H1 (cell line): ENCODE measurements at regions not wholly inside any gene's neighbourhood (a gene's known extent, or its start where the extent isn't known, plus 50 kb on each side); places are given as distances from the start of the nearest gene placed in this dataset.
A peak's percentile ranks its signal among the peaks of the same experiment; 100 is the strongest.

ENCODE experiments used
- CTCF ChIA-PET: fragments of 300-600 bp; sonication (Branson Sonifier 250); formaldehyde crosslinking; loops from one replicate; lab custom pipeline; 2021; ENCODE audit not compliant: partially characterized antibody; lab: Charles Lee
- POLR2A ChIA-PET: fragments of 300-600 bp; sonication (Branson Sonifier 250); formaldehyde crosslinking; loops from one replicate; lab custom pipeline; 2021; ENCODE audit warnings: inconsistent platforms; ENCODE audit not compliant: partially characterized antibody; lab: Charles Lee
- DNase-seq, 2 experiments: peaks; one replicate each; pipeline versions ENCODE4 v3.0.0 to v3.0.0-alpha.2; 2010 to 2022; ENCODE audit warnings: low spot score in 2 of 2, low read depth in 1 of 2, mixed read lengths in 1 of 2
- FAIRE-seq: peaks from 2 replicates; lab custom pipeline; 2011; peaks lifted over from hg19 to GRCh38; lab: Jason Lieb, UNC
- H2AFZ ChIP-seq: 2 replicates; pipeline ENCODE4 v1.8.1; 2012; ENCODE audit warnings: low read length, inconsistent platforms
- H2AK5ac ChIP-seq: 2 replicates; pipeline ENCODE4 v1.6.1; 2013; ENCODE audit warnings: low read depth, low read length
- H2BK120ac ChIP-seq: replicated peaks from 2 replicates; pipeline ENCODE3; 2013; ENCODE audit warnings: low read depth, low read length, inconsistent platforms
- H2BK12ac ChIP-seq: 2 replicates; pipeline ENCODE4 v1.6.1; 2013; ENCODE audit warnings: low read depth, low read length
- H2BK15ac ChIP-seq: 2 replicates; pipeline ENCODE4 v1.6.1; 2013; ENCODE audit warnings: low read length
- H2BK20ac ChIP-seq: 2 replicates; pipeline ENCODE4 v1.6.1; 2013; ENCODE audit warnings: low read length
- H2BK5ac ChIP-seq: 2 replicates; pipeline ENCODE4 v1.6.1; 2013; ENCODE audit warnings: low read depth, low read length
- H3K14ac ChIP-seq: 2 replicates; pipeline ENCODE4 v1.6.1; 2013; ENCODE audit warnings: inconsistent platforms; ENCODE audit not compliant: insufficient read length
- H3K18ac ChIP-seq: 2 replicates; pipeline ENCODE4 v1.6.1; 2013; ENCODE audit warnings: low read length; ENCODE audit errors: extremely low read depth
- H3K23ac ChIP-seq: 2 replicates; pipeline ENCODE4 v1.6.1; 2013; ENCODE audit warnings: inconsistent platforms; ENCODE audit not compliant: insufficient read length
- H3K23me2 ChIP-seq: 2 replicates; pipeline ENCODE4 v1.6.1; 2013; ENCODE audit warnings: low read depth, low read length
- H3K27ac ChIP-seq: 2 replicates; pipeline ENCODE4 v1.6.1; 2011; ENCODE audit warnings: low read depth, low read length, inconsistent platforms
- H3K27me3 ChIP-seq, 4 experiments: replicated peaks in 1 of 4; 1 replicate in 1 of 4; 2 replicates in 3 of 4; pipeline versions ENCODE4 v1.6.1 to v1.8.1; 2011 to 2013; ENCODE audit warnings: low read length in 3 of 4, mild to moderate bottlenecking in 3 of 4, inconsistent platforms in 2 of 4, mixed read lengths in 2 of 4, moderate library complexity in 1 of 4; ENCODE audit not compliant: control insufficient read depth in 3 of 4, insufficient read depth in 3 of 4; ENCODE audit errors: extremely low read depth in 1 of 4
- H3K36me3 ChIP-seq, 4 experiments: 2 replicates each; pipeline versions ENCODE4 v1.6.1 to v1.8.1; 2011 to 2013; ENCODE audit warnings: mild to moderate bottlenecking in 4 of 4, low read length in 3 of 4, moderate library complexity in 2 of 4, control low read depth in 1 of 4, inconsistent platforms in 1 of 4; ENCODE audit not compliant: insufficient read depth in 4 of 4, control insufficient read depth in 2 of 4
- H3K4ac ChIP-seq: replicated peaks from 2 replicates; pipeline ENCODE3; 2013; ENCODE audit warnings: low read length, low read depth, mixed read lengths, inconsistent platforms; ENCODE audit not compliant: insufficient read length
- H3K4me1 ChIP-seq, 4 experiments: replicated peaks in 1 of 4; 1 replicate in 1 of 4; 2 replicates in 3 of 4; pipeline versions ENCODE4 v1.6.1 to v1.8.1; 2011 to 2013; ENCODE audit warnings: low read length in 3 of 4, inconsistent platforms in 2 of 4, mixed read lengths in 1 of 4; ENCODE audit not compliant: insufficient read depth in 4 of 4, control insufficient read depth in 3 of 4
- H3K4me2 ChIP-seq, 2 experiments: 2 replicates each; pipeline versions ENCODE4 v1.6.1 to v1.8.1; 2011 to 2013; ENCODE audit warnings: low read depth in 2 of 2, low read length in 2 of 2, control low read depth in 1 of 2, inconsistent platforms in 1 of 2, mild to moderate bottlenecking in 1 of 2; ENCODE audit not compliant: insufficient read depth in 1 of 2
- H3K4me3 ChIP-seq, 4 experiments: fragments of 200-600, 300-600 bp in 1 of 4; sonication (generic), shearing (Covaris generic), sonication (Bioruptor Twin) in 1 of 4; 2 replicates each; pipeline versions ENCODE4 v1.5.1 to v1.8.1; 2011 to 2016; ENCODE audit warnings: low read length in 4 of 4, low read depth in 3 of 4, control low read depth in 2 of 4, inconsistent platforms in 2 of 4, mild to moderate bottlenecking in 2 of 4, mixed read lengths in 1 of 4, moderate library complexity in 1 of 4; ENCODE audit not compliant: insufficient read depth in 2 of 4; ENCODE audit errors: extremely low read depth in 1 of 4
- H3K56ac ChIP-seq: replicated peaks from 2 replicates; pipeline ENCODE3; 2013; ENCODE audit warnings: low read depth, mild to moderate bottlenecking, mixed read lengths, low read length, inconsistent platforms; ENCODE audit not compliant: insufficient read length
- H3K79me1 ChIP-seq: 2 replicates; pipeline ENCODE4 v1.6.1; 2013; ENCODE audit warnings: low read depth, low read length, control low read depth
- H3K79me2 ChIP-seq, 2 experiments: 2 replicates each; pipeline versions ENCODE4 v1.6.1 to v1.8.1; 2012 to 2013; ENCODE audit warnings: low read length in 2 of 2, mild to moderate bottlenecking in 2 of 2, inconsistent platforms in 1 of 2; ENCODE audit not compliant: insufficient read depth in 2 of 2, control insufficient read depth in 1 of 2
- H3K9ac ChIP-seq, 4 experiments: replicated peaks in 1 of 4; 1 replicate in 1 of 4; 2 replicates in 3 of 4; pipeline versions ENCODE4 v1.6.1 to v1.8.1; 2011 to 2013; ENCODE audit warnings: low read depth in 3 of 4, low read length in 3 of 4, control low read depth in 2 of 4, mild to moderate bottlenecking in 2 of 4, moderate library complexity in 2 of 4, inconsistent platforms in 1 of 4; ENCODE audit errors: extremely low read depth in 1 of 4
- H3K9me3 ChIP-seq, 2 experiments: 2 replicates each; pipeline versions ENCODE4 v1.6.1 to v1.8.1; 2012 to 2013; ENCODE audit warnings: mild to moderate bottlenecking in 2 of 2, moderate library complexity in 2 of 2, control low read depth in 1 of 2, inconsistent platforms in 1 of 2, low read depth in 1 of 2, low read length in 1 of 2, mixed read lengths in 1 of 2; ENCODE audit not compliant: insufficient read depth in 2 of 2
- H4K20me1 ChIP-seq, 2 experiments: replicated peaks in 1 of 2; 2 replicates each; pipeline versions ENCODE3 to v1.8.1; 2011 to 2013; ENCODE audit warnings: inconsistent platforms in 2 of 2, low read length in 2 of 2, mild to moderate bottlenecking in 1 of 2; ENCODE audit not compliant: insufficient read depth in 2 of 2, control insufficient read depth in 1 of 2
- H4K5ac ChIP-seq: 2 replicates; pipeline ENCODE4 v1.6.1; 2013; ENCODE audit warnings: low read length, low read depth, mixed read lengths, inconsistent platforms; ENCODE audit not compliant: insufficient read length
- H4K8ac ChIP-seq: 2 replicates; pipeline ENCODE4 v1.8.0; 2013; ENCODE audit warnings: mild to moderate bottlenecking, moderate library complexity, low read length, inconsistent platforms; ENCODE audit not compliant: insufficient read depth; ENCODE audit errors: extremely low read depth
- H4K91ac ChIP-seq: replicated peaks from 2 replicates; pipeline ENCODE3; 2013; ENCODE audit warnings: low read length, mixed read lengths, inconsistent platforms; ENCODE audit not compliant: insufficient read length
- CHD2 ChIP-seq: IDR thresholded peaks from 2 replicates; pipeline ENCODE4 v1.6.1; 2012; ENCODE audit warnings: low read length, improper control_type of control experiment
- TCF12 ChIP-seq: IDR thresholded peaks from 2 replicates; pipeline ENCODE4 v1.6.1; 2011; ENCODE audit warnings: low read depth, mild to moderate bottlenecking, low read length
- WGBS, 2 experiments: shearing (Covaris generic) in 1 of 2; methylation state at CpG; one replicate each; pipeline versions ENCODE4 v1.1.6 to v1.1.7; 2013 to 2015; ENCODE audit warnings: low lambda C conversion rate in 2 of 2, mixed read lengths in 2 of 2, inconsistent platforms in 1 of 2, low coverage in 1 of 2, missing lambda C conversion rate in 1 of 2; ENCODE audit not compliant: insufficient replicate concordance in 2 of 2, insufficient coverage in 1 of 2, insufficient read length in 1 of 2; ENCODE audit errors: extremely low coverage in 1 of 2, missing lambda C conversion rate in 1 of 2; 5-methylcytosine and 5-hydroxymethylcytosine counted together

- H3K27ac ChIP-seq = no peak overlapping the region
- H3K9ac ChIP-seq = no peak overlapping the region
- FAIRE-seq (no peak), DNase-seq (no peak)
- H3K4me1 ChIP-seq = no peaks in the 10 kb centered on the region
- no peaks in the 10 kb centered on the region for H3K9me3 ChIP-seq
- H2BK5ac ChIP-seq = no peak overlapping the region
- no peak overlapping the region for H3K18ac ChIP-seq
- H4K5ac ChIP-seq = no peak overlapping the region
- no peak overlapping the region for H3K23ac ChIP-seq
- ChIA-PET CTCF (no interaction called here), POLR2A (no interaction called here)
- no peak overlapping the region for H4K91ac ChIP-seq
- no peak overlapping the region for H3K56ac ChIP-seq
- no peak overlapping the region for H2AK5ac ChIP-seq
- no peaks in the 10 kb centered on the region for H3K36me3 ChIP-seq
- H3K14ac ChIP-seq = no peak overlapping the region
- no peak overlapping the region for H2BK15ac ChIP-seq
- H2AFZ ChIP-seq = peak overlapping the region; percentile 82; the same call in 1 of the 2 replicates
- no peak for TF ChIP-seq CHD2
- TF ChIP-seq TCF12 = no peak
- H3K4me3 ChIP-seq = no peak overlapping the region
- H3K4ac ChIP-seq = no peak overlapping the region
- no peaks in the 10 kb centered on the region for H3K79me2 ChIP-seq
- H4K20me1 ChIP-seq = no peaks in the 10 kb centered on the region
- no peak overlapping the region; the same call in 1 of the 2 replicates for H4K8ac ChIP-seq
- H3K23me2 ChIP-seq = no peaks in the 10 kb centered on the region
- no peak overlapping the region for H2BK120ac ChIP-seq
- no peak overlapping the region for H3K4me2 ChIP-seq
- no peaks in the 10 kb centered on the region for H3K79me1 ChIP-seq
- H3K27me3 ChIP-seq = no peaks in the 10 kb centered on the region
- 94% methylated on average over 13 of the region's 13 CpGs; no CpG with 5 or more reads in 1 of the 2 experiments for WGBS, 2 experiments
- H2BK12ac ChIP-seq = no peak overlapping the region
- H2BK20ac ChIP-seq = no peak overlapping the region
Observed at GRCh38 chr11:25515576-25515975, 816.4 kb upstream of the ANO3 start.
